ENCODE measurements at regions not wholly inside any gene's neighbourhood (a gene's known extent, or its start where the extent isn't known, plus 50 kb on each side); places are given as distances from the start of the nearest gene placed in this dataset.
"Not testable (repeated sequence)": the region's sequence is repeated elsewhere in the genome, so short reads cannot be mapped to it uniquely, and the experiment has no call there.

GRCh38 chr5:12947379-12947778 is 997.1 kb downstream of the DNAH5 start:
- TF ChIP-seq CTCF (IDR thresholded peaks at IDR 0.05) (no peak), POLR2A (IDR thresholded peaks at IDR 0.05) (no peak)
- 56 to 58% methylated on average over 3 of the region's 3 CpGs for WGBS, 2 donors
- Histone ChIP-seq H3K4me1 (no peaks in the 10 kb centered on the region), H3K4me3 (no peak overlapping the region), H3K27ac (no peak overlapping the region), H3K9me3 (no peaks in the 10 kb centered on the region), H3K36me3 (replicated peaks in 1 of 2; ENCODE audit: insufficient read depth in 1 of 2, low read depth in 2 of 2) (no peaks in the 10 kb centered on the region), H3K27me3 (no peaks in the 10 kb centered on the region)
- DNase-seq (no peak), ATAC-seq (no peak)
- intact Hi-C loops (cut with DNase I), result no loop called here

GRCh38 chr5:12945477-12945876 is 999.0 kb downstream of the DNAH5 start:
- H3K27ac ChIP-seq; H3K9me3 ChIP-seq; DNase-seq; H3K4me3 ChIP-seq; intact Hi-C loops (cut with DNase I); ATAC-seq; H3K36me3 ChIP-seq (replicated peaks in 1 of 2; ENCODE audit: insufficient read depth in 1 of 2, low read depth in 2 of 2); H3K27me3 ChIP-seq; H3K4me1 ChIP-seq: not testable (repeated sequence)
- 26 to 35% methylated on average over 1 of the region's 1 CpG for WGBS, 2 donors

DNA sequence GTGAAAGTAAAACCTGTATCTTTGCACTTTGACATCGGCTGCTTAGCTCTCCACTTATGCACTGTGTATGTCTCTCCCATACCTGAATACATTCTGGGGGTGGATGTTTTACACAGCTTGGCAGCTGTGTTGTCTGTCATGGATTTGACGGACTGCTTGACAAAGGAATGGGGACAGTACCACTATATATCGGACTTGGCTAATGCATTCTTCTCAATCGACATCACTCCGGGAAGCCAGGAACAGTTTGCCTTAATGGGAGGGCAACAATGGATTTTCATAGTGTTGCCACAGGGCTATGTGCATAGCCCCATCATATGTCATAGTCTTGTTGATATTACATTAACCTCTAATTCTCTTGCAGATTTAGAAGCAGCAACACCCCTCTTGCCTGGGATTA is 1008.3 kb downstream of the DNAH5 start:
- Histone ChIP-seq H3K4me1 (no peaks in the 10 kb centered on the region), H3K36me3 (replicated peaks in 1 of 2; ENCODE audit: insufficient read depth in 1 of 2, low read depth in 2 of 2) (no peaks in the 10 kb centered on the region), H3K4me3 (no peak overlapping the region), H3K9me3 (no peaks in the 10 kb centered on the region), H3K27ac (no peak overlapping the region), H3K27me3 (no peaks in the 10 kb centered on the region)
- no peak for ATAC-seq
- no peak for DNase-seq
- intact Hi-C loops (cut with DNase I), result no loop called here
- TF ChIP-seq POLR2A (IDR thresholded peaks at IDR 0.05) (no peak), CTCF (IDR thresholded peaks at IDR 0.05) (no peak)
- 72 to 78% methylated on average over 5 of the region's 5 CpGs for WGBS, 2 donors

- ATAC-seq (no peak), DNase-seq (no peak)
- WGBS, 2 donors, result 57 to 69% methylated on average over 1 of the region's 1 CpG
- Histone ChIP-seq H3K36me3 (replicated peaks in 1 of 2; ENCODE audit: insufficient read depth in 1 of 2, low read depth in 2 of 2) (no peaks in the 10 kb centered on the region), H3K4me3 (no peak overlapping the region), H3K9me3 (no peaks in the 10 kb centered on the region), H3K4me1 (no peaks in the 10 kb centered on the region), H3K27ac (no peak overlapping the region), H3K27me3 (no peaks in the 10 kb centered on the region)
- intact Hi-C loops (cut with DNase I), result no loop called here
- no peak for TF ChIP-seq CTCF (IDR thresholded peaks at IDR 0.05)
- no peak for TF ChIP-seq POLR2A (IDR thresholded peaks at IDR 0.05)
Observed at GRCh38 chr5:12934722-12935121, 1009.8 kb downstream of the DNAH5 start.

DNA sequence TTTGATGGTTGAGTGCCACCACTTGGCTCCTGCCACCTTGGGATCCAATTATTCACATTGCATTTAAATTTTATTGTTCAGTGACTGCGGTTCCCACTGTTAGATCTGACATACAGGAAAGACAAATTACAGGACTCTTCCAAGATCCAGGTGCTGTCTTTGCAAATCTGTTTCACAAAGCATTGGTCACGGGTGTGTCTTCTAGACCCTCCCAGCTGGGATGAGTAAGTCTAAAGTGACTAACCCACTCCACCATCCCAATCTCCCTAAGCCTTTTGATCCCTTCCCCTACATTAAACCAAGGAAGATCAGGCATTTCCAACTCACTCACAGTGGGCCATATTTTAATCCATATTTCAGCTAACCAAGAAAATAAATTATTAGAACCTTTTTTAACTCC is 1016.3 kb upstream of the CTNND2 start:
- TF ChIP-seq POLR2A (IDR thresholded peaks at IDR 0.05) (no peak), CTCF (IDR thresholded peaks at IDR 0.05) (no peak)
- no peak for ATAC-seq
- Histone ChIP-seq H3K4me3 (no peak overlapping the region), H3K27ac (no peak overlapping the region), H3K4me1 (no peaks in the 10 kb centered on the region), H3K9me3 (no peaks in the 10 kb centered on the region), H3K36me3 (replicated peaks in 1 of 2; ENCODE audit: insufficient read depth in 1 of 2, low read depth in 2 of 2) (no peaks in the 10 kb centered on the region), H3K27me3 (no peaks in the 10 kb centered on the region)
- 67 to 83% methylated on average over 2 of the region's 2 CpGs for WGBS, 2 donors
- intact Hi-C loops (cut with DNase I), result no loop called here
- no peak for DNase-seq

Data from body of pancreas (tissue), 4 donors.